Tibial artery (tissue), 4 donors: ENCODE measurements at regions not wholly inside any gene's neighbourhood (a gene's known extent, or its start where the extent isn't known, plus 50 kb on each side); places are given as distances from the start of the nearest gene placed in this dataset.

Experiments used
- DNase-seq, 2 donors: peaks; one replicate each; pipeline ENCODE4 v3.0.0-alpha.2; 2019
- H3K27ac ChIP-seq, 2 donors: fragments of 200-600 bp; sonication (generic) in 1 of 2; 1 replicate in 1 of 2; 2 replicates in 1 of 2; pipeline ENCODE4 v1.5.1; 2018 to 2019; ENCODE audit warnings: mild to moderate bottlenecking in 1 of 2
- H3K27me3 ChIP-seq, 2 donors: fragments of 200-600 bp; sonication (generic) in 1 of 2; one replicate each; pipeline versions ENCODE4 v1.5.1 to v1.6.0; 2016 to 2019
- H3K36me3 ChIP-seq, 3 donors: fragments of 200-600 bp; sonication (generic) in 2 of 3; one replicate each; pipeline ENCODE4 v1.5.1; 2016 to 2019; ENCODE audit warnings: mild to moderate bottlenecking in 2 of 3
- H3K4me1 ChIP-seq, 4 donors: fragments of 200-600 bp; sonication (generic) in 2 of 4; 1 replicate in 3 of 4; 2 replicates in 1 of 4; pipeline ENCODE4 v1.5.1; 2016 to 2019
- H3K4me3 ChIP-seq, 2 donors: fragments of 200-600 bp; sonication (generic) in 1 of 2; 1 replicate in 1 of 2; 2 replicates in 1 of 2; pipeline ENCODE4 v1.5.1; 2018 to 2019; ENCODE audit warnings: mild to moderate bottlenecking in 2 of 2
- H3K9me3 ChIP-seq, 3 donors: fragments of 200-600 bp; sonication (generic) in 1 of 3; one replicate each; pipeline ENCODE4 v1.5.1; 2016 to 2019
- CTCF ChIP-seq, 2 experiments: fragments of 200-600 bp in 1 of 2; fragments of 450-650 bp in 1 of 2; IDR thresholded peaks; one replicate each; pipeline ENCODE4 v1.5.1; 2017 to 2019; ENCODE audit warnings: antibody characterized with exemption in 2 of 2, mild to moderate bottlenecking in 1 of 2, moderate library complexity in 1 of 2
- intact Hi-C: fragments of 100-400 bp; cut with DNase I; formaldehyde crosslinking; loops from one replicate; pipeline ENCODE4 v1.15.0; 2023; ENCODE audit warnings: low total_unique reads

DNA sequence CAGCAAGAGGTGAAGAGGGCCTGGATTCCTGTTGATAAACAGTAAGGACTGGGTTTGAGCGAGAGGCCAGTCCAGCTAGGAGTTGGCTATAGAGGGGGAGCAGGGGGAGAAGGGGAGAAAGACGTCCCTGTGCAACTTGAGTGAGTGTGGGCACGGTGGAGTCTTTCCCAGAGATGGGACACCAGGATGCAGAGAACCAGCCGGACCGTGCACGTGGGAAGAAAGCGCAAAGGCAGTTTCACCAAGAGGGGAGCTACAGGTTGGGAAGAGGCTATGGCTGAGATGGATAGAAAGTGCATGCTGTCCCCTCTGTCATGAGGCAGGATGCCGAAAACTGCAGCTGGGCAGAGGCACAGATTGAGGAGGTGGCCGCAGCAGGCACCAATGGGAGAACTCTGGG lies 96.0 kb upstream of the TLE3 start:
- H3K4me1 ChIP-seq = peaks cover 0 to 30% (median 24%) of the 10 kb centered on the region in 4 donors

DNA sequence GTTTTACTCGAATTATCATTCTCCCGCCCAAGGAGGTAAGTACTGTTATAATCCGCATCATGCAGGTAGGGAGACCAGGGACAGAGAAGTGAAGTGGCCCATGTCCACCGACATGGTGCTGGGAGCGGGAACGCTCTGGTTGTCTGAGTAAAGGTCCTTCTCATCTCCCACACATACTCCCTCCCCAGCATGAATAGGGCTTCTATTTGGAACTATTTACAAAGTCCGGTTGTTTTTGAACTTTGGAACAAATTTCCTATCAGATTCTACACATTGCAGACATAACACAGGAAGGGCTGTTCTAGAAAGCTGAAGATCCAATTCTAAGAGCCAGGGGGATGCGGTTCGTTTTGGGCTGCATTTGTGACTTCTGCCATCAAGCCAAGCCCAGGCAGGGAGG lies 94.8 kb upstream of the TLE3 start:
- peaks cover 0 to 30% (median 24%) of the 10 kb centered on the region in 4 donors for H3K4me1 ChIP-seq
- no peak for TF ChIP-seq CTCF (IDR thresholded peaks at IDR 0.05)
- intact Hi-C loops = no loop called here
- no peaks in the 10 kb centered on the region for H3K9me3 ChIP-seq
- H3K4me3 ChIP-seq = no peak overlapping the region
- no peak overlapping the region for H3K27ac ChIP-seq
- no peaks in the 10 kb centered on the region for H3K27me3 ChIP-seq
- DNase-seq = no peak
- no peaks in the 10 kb centered on the region for H3K36me3 ChIP-seq

More for the DNA sequence above, 96.0 kb upstream of the TLE3 start:
- DNase-seq = no peak
- TF ChIP-seq CTCF (IDR thresholded peaks at IDR 0.05) = no peak
- H3K4me3 ChIP-seq = no peak overlapping the region
- no peaks in the 10 kb centered on the region for H3K9me3 ChIP-seq
- no peaks in the 10 kb centered on the region for H3K27me3 ChIP-seq
- no peaks in the 10 kb centered on the region for H3K36me3 ChIP-seq
- H3K27ac ChIP-seq = no peak overlapping the region
- intact Hi-C loops = no loop called here

- no peak for TF ChIP-seq CTCF (IDR thresholded peaks at IDR 0.05)
- Histone ChIP-seq H3K9me3 (no peaks in the 10 kb centered on the region), H3K36me3 (no peaks in the 10 kb centered on the region), H3K4me3 (no peak overlapping the region), H3K27ac (no peak overlapping the region), H3K27me3 (no peaks in the 10 kb centered on the region), H3K4me1 (peaks cover 0 to 26% (median 24%) of the 10 kb centered on the region in 4 donors)
- DNase-seq = no peak
- intact Hi-C loops = no loop called here
Measured at GRCh38 chr15:70192041-70192440, 94.3 kb upstream of the TLE3 start.

GRCh38 chr15:70190965-70191364 lies 93.2 kb upstream of the TLE3 start:
- H3K4me1 ChIP-seq = peaks cover 0 to 16% (median 13%) of the 10 kb centered on the region in 4 donors
- peak in 1 of 2 donors; percentile 48 for DNase-seq

GRCh38 chr15:70189826-70190695 lies 92.3 kb upstream of the TLE3 start:
- no peaks in the 10 kb centered on the region for H3K27me3 ChIP-seq
- no peak for TF ChIP-seq CTCF (IDR thresholded peaks at IDR 0.05)
- H3K36me3 ChIP-seq = no peaks in the 10 kb centered on the region
- DNase-seq = no peak
- no peaks in the 10 kb centered on the region for H3K9me3 ChIP-seq
- peaks cover 0 to 7% (median 5%) of the 10 kb centered on the region in 4 donors for H3K4me1 ChIP-seq
- intact Hi-C loops = no loop called here
- no peak overlapping the region for H3K4me3 ChIP-seq
- no peak overlapping the region for H3K27ac ChIP-seq

More at GRCh38 chr15:70190965-70191364, 93.2 kb upstream of the TLE3 start:
- Histone ChIP-seq H3K4me3 (no peak overlapping the region), H3K9me3 (no peaks in the 10 kb centered on the region), H3K27ac (no peak overlapping the region), H3K36me3 (no peaks in the 10 kb centered on the region), H3K27me3 (no peaks in the 10 kb centered on the region)
- TF ChIP-seq CTCF (IDR thresholded peaks at IDR 0.05) = no peak
- intact Hi-C loops = no loop called here
